Bronchial epithelial cell (primary cell): ENCODE measurements at regions not wholly inside any gene's neighbourhood (a gene's known extent, or its start where the extent isn't known, plus 50 kb on each side); places are given as distances from the start of the nearest gene placed in this dataset.

Source experiments
- DNase-seq: peaks from one replicate; pipeline ENCODE4 v3.0.0-alpha.2; 2010; ENCODE audit warnings: low read depth
- FAIRE-seq: peaks from 2 replicates; lab custom pipeline; 2011; peaks lifted over from hg19 to GRCh38; lab: Jason Lieb, UNC
- H3K27me3 ChIP-seq: 2 replicates; pipeline ENCODE4 v1.5.1; 2011; ENCODE audit warnings: low read length; ENCODE audit not compliant: control insufficient read depth, insufficient read depth
- H3K36me3 ChIP-seq: 2 replicates; pipeline ENCODE4 v1.5.1; 2011; ENCODE audit warnings: low read length; ENCODE audit not compliant: control insufficient read depth, insufficient read depth
- H3K4me3 ChIP-seq: 2 replicates; pipeline ENCODE4 v1.5.1; 2011; ENCODE audit warnings: mild to moderate bottlenecking, low read depth, low read length, control low read depth
- CTCF ChIP-seq: IDR thresholded peaks from 2 replicates; pipeline ENCODE4 v1.5.1; 2011; ENCODE audit warnings: mild to moderate bottlenecking, moderate library complexity, low read length, control low read depth, inconsistent platforms; ENCODE audit not compliant: insufficient read depth, severe bottlenecking

- no peaks in the 10 kb centered on the region for H3K36me3 ChIP-seq
- FAIRE-seq (no peak), DNase-seq (no peak)
- no peaks in the 10 kb centered on the region for H3K27me3 ChIP-seq
- no peak overlapping the region for H3K4me3 ChIP-seq
- TF ChIP-seq CTCF = no peak
Observed at GRCh38 chr7:47149971-47150370, 431.9 kb downstream of the TNS3 start.

- H3K4me3 ChIP-seq = no peak overlapping the region
- no peak for FAIRE-seq
Observed at GRCh38 chr7:47149208-47149839, 432.6 kb downstream of the TNS3 start.

GRCh38 chr7:47148536-47149207, 433.2 kb downstream of the TNS3 start:
- H3K36me3 ChIP-seq = no peaks in the 10 kb centered on the region
- no peak for FAIRE-seq
- no peak for DNase-seq
- H3K27me3 ChIP-seq = no peaks in the 10 kb centered on the region
- TF ChIP-seq CTCF = no peak
- no peak overlapping the region for H3K4me3 ChIP-seq

More at GRCh38 chr7:47149208-47149839, 432.6 kb downstream of the TNS3 start:
- no peak for DNase-seq
- Histone ChIP-seq H3K36me3 (no peaks in the 10 kb centered on the region), H3K27me3 (no peaks in the 10 kb centered on the region)
- no peak for TF ChIP-seq CTCF

GRCh38 chr7:47147213-47147631, 434.7 kb downstream of the TNS3 start:
- DNase-seq (no peak), FAIRE-seq (no peak)
- H3K36me3 ChIP-seq = no peaks in the 10 kb centered on the region
- no peak for TF ChIP-seq CTCF
- H3K4me3 ChIP-seq = no peak overlapping the region
- H3K27me3 ChIP-seq = no peaks in the 10 kb centered on the region

GRCh38 chr7:47145982-47146381, 435.9 kb downstream of the TNS3 start:
- Histone ChIP-seq H3K36me3 (no peaks in the 10 kb centered on the region), H3K4me3 (no peak overlapping the region), H3K27me3 (peaks cover 3% of the 10 kb centered on the region)
- DNase-seq (no peak), FAIRE-seq (no peak)
- TF ChIP-seq CTCF = no peak
